ENCODE measurements at regions not wholly inside any gene's neighbourhood (a gene's known extent, or its start where the extent isn't known, plus 50 kb on each side); places are given as distances from the start of the nearest gene placed in this dataset.

DNA sequence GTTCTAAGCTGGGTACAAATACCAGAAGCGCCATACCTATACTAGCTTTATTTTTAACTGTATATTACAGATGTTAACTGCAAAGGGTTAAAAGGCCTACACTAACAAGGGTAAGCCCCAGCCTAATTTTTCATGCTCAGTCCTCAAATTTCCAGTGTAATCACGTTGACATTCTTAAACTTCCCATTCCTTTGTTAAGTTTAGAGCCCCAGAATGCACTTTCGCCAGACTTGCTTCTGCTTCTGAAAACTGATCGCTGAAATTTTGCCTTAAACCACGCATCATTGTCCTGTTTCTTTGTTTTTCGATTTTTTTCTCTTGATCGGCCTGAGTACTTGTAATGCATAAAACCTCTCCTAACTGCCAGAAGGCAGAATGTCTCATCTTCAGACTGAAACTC, 2141.9 kb upstream of the AGA start:
- H2AK9ac ChIP-seq (replicated peaks; ENCODE audit: low read depth, low read length, poor library complexity): no peak overlapping the region
- H2BK15ac ChIP-seq (ENCODE audit: low read depth, low read length): no peak overlapping the region
- no peak overlapping the region for H3K4me3 ChIP-seq (ENCODE audit: insufficient read depth, low read depth, low read length)
- H3K18ac ChIP-seq (ENCODE audit: low read depth, low read length): no peak overlapping the region
- WGBS, 2 experiments (ENCODE audit: extremely low coverage in 2 of 2, insufficient read length in 1 of 2): no CpG with 5 or more reads among the region's 7 CpGs
- H3K23ac ChIP-seq (ENCODE audit: low read depth, low read length): no peak overlapping the region
- intact Hi-C loops (cut with micrococcal nuclease) (no loop called here), in situ Hi-C loops (cut with MboI; ENCODE audit: low sequenced_read_pairs) (no loop called here), dilution Hi-C loops (cut with HindIII; ENCODE audit: low sequenced_read_pairs, unreplicated experiment) (no loop called here)
- no peak overlapping the region for H3K4me2 ChIP-seq (ENCODE audit: low read depth, low read length)
- H2AK5ac ChIP-seq (ENCODE audit: low read depth, low read length): no peak overlapping the region
- no peaks in the 10 kb centered on the region for H3K36me3 ChIP-seq (ENCODE audit: control insufficient read depth, insufficient read depth, low read length)
- no peak overlapping the region for H4K5ac ChIP-seq (ENCODE audit: low read depth, low read length)
- H2BK120ac ChIP-seq (ENCODE audit: low read depth, low read length): no peak overlapping the region
- TF ChIP-seq, protein P1, sequence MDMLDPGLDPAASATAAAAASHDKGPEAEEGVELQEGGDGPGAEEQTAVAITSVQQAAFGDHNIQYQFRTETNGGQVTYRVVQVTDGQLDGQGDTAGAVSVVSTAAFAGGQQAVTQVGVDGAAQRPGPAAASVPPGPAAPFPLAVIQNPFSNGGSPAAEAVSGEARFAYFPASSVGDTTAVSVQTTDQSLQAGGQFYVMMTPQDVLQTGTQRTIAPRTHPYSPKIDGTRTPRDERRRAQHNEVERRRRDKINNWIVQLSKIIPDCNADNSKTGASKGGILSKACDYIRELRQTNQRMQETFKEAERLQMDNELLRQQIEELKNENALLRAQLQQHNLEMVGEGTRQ (IDR thresholded peaks at IDR 0.05; ENCODE audit: low read depth, low read length): no peak
- TF ChIP-seq RFX5 (IDR thresholded peaks at IDR 0.05; ENCODE audit: low read depth, low read length): no peak
- no peak for TF ChIP-seq RAD21 (IDR thresholded peaks at IDR 0.05; ENCODE audit: low read length)
- TF ChIP-seq MAZ (IDR thresholded peaks at IDR 0.05; ENCODE audit: borderline replicate concordance, low read depth, low read length): no peak
- TF ChIP-seq SMC3 (IDR thresholded peaks at IDR 0.05; ENCODE audit: low read depth, low read length): no peak
- no peak for TF ChIP-seq MXI1 (IDR thresholded peaks at IDR 0.05; ENCODE audit: borderline replicate concordance, low read depth, low read length)
- no peak for TF ChIP-seq BHLHE40 (IDR thresholded peaks at IDR 0.05; ENCODE audit: low read depth, low read length)
- TF ChIP-seq POLR2A (IDR thresholded peaks at IDR 0.05; ENCODE audit: low read depth, low read length): no peak
- no peak for TF ChIP-seq FOS (IDR thresholded peaks at IDR 0.05; ENCODE audit: low read depth, low read length)
- TF ChIP-seq MAFK (IDR thresholded peaks at IDR 0.05; ENCODE audit: low read depth, low read length): no peak
- TF ChIP-seq CHD1 (IDR thresholded peaks at IDR 0.05; ENCODE audit: low read depth, low read length): no peak
- no peak for TF ChIP-seq CEBPB (IDR thresholded peaks at IDR 0.05; ENCODE audit: low read depth, low read length)
- TF ChIP-seq RCOR1 (IDR thresholded peaks at IDR 0.05; ENCODE audit: insufficient replicate concordance, low read length): no peak
- TF ChIP-seq, protein P2, sequence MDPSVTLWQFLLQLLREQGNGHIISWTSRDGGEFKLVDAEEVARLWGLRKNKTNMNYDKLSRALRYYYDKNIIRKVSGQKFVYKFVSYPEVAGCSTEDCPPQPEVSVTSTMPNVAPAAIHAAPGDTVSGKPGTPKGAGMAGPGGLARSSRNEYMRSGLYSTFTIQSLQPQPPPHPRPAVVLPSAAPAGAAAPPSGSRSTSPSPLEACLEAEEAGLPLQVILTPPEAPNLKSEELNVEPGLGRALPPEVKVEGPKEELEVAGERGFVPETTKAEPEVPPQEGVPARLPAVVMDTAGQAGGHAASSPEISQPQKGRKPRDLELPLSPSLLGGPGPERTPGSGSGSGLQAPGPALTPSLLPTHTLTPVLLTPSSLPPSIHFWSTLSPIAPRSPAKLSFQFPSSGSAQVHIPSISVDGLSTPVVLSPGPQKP (IDR thresholded peaks at IDR 0.05; ENCODE audit: borderline replicate concordance, low read depth, low read length): no peak
- no TSS peak for BruUV-seq (replicated peaks)
- no peaks in the 10 kb centered on the region for H3K9me1 ChIP-seq (ENCODE audit: insufficient read depth, low read length)
- no peak overlapping the region for H2BK5ac ChIP-seq (ENCODE audit: low read depth, low read length, poor library complexity, severe bottlenecking)
- no peak overlapping the region for H2BK20ac ChIP-seq (ENCODE audit: low read depth, low read length)
- H3K14ac ChIP-seq (replicated peaks; ENCODE audit: low read depth, low read length): no peak overlapping the region
- H3K9me3 ChIP-seq (ENCODE audit: control insufficient read depth, insufficient read depth, low read length): no peaks in the 10 kb centered on the region
- no peaks in the 10 kb centered on the region for H3K79me1 ChIP-seq (ENCODE audit: low read depth in 1 of 2, low read length in 2 of 2)
- H3K4ac ChIP-seq (ENCODE audit: low read depth, low read length): no peak overlapping the region
- ATAC-seq (ENCODE audit: low read depth) (no peak), DNase-seq (no peak)
- no peak overlapping the region for H4K8ac ChIP-seq (ENCODE audit: low read depth in 2 of 2, low read length in 2 of 2)
- no peaks in the 10 kb centered on the region for H3K27me3 ChIP-seq (ENCODE audit: control insufficient read depth, insufficient read depth, low read length)
- ChIA-PET POLR2A (ENCODE audit: unreplicated experiment) (no interaction called here), CTCF (no interaction called here)
- no peak overlapping the region for H4K91ac ChIP-seq (ENCODE audit: insufficient read depth, low read depth, low read length)
- H2AFZ ChIP-seq (replicated peaks; ENCODE audit: low read length, poor library complexity): no peak overlapping the region
- H4K20me1 ChIP-seq (ENCODE audit: insufficient read depth, low read length): no peaks in the 10 kb centered on the region
- no peak overlapping the region for H3K56ac ChIP-seq (ENCODE audit: extremely low read depth, insufficient read depth, low read length)
- no peak overlapping the region for H3K9ac ChIP-seq (ENCODE audit: low read depth, low read length)
- H3K4me1 ChIP-seq (ENCODE audit: control insufficient read depth, insufficient read depth, low read length): peaks cover 3% of the 10 kb centered on the region
- H3K27ac ChIP-seq (ENCODE audit: insufficient read depth, low read length): no peak overlapping the region

Measured in IMR-90 (cell line).